Upper lobe of left lung (tissue), 4 donors: ENCODE measurements at regions not wholly inside any gene's neighbourhood (a gene's known extent, or its start where the extent isn't known, plus 50 kb on each side); places are given as distances from the start of the nearest gene placed in this dataset.

Experiments used
- EP300 ChIP-seq, 4 donors: sonication (generic); formaldehyde crosslinking; IDR thresholded peaks; one replicate each; pipeline ENCODE4 v1.5.1; 2017; ENCODE audit warnings: antibody characterized with exemption in 4 of 4, control low read depth in 2 of 4
- POLR2A ChIP-seq, 4 donors: fragments of 450-650 bp; IDR thresholded peaks; one replicate each; pipeline ENCODE4 v1.5.1; 2016 to 2017; ENCODE audit warnings: antibody characterized with exemption in 4 of 4, mild to moderate bottlenecking in 2 of 4
- POLR2AphosphoS5 ChIP-seq, 2 donors: sonication (generic); formaldehyde crosslinking; IDR thresholded peaks; one replicate each; pipeline ENCODE4 v1.5.1; 2017; ENCODE audit warnings: antibody characterized with exemption in 2 of 2
- TF ChIP-seq, protein P1 (sequence below), 6 experiments: fragments of 450-650 bp in 4 of 6; fragments of 200-600 bp in 2 of 6; sonication (generic) in 2 of 6; IDR thresholded peaks; one replicate each; pipeline ENCODE4 v1.5.1; 2016 to 2019; ENCODE audit warnings: antibody characterized with exemption in 6 of 6

DNA sequence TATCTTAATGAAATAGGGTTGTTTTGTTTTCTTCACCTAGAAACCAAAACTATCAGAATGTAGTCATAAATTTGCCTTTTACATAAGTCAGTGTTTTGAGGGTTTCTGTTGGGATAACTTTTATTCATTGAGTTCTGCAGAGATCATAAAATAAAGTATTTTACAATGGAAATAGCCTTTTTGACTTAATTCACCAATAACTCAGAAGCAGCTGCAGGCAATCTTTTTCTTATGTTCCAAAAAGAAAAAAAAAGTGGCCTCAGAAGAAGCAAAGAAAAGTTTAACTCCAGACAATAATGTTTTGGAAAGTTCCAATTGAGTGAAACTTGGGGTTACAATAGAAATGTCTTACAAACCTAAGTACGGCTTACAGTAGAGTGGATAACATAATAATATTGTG, 491.7 kb upstream of the NRP1 start:
- TF ChIP-seq, protein P1, sequence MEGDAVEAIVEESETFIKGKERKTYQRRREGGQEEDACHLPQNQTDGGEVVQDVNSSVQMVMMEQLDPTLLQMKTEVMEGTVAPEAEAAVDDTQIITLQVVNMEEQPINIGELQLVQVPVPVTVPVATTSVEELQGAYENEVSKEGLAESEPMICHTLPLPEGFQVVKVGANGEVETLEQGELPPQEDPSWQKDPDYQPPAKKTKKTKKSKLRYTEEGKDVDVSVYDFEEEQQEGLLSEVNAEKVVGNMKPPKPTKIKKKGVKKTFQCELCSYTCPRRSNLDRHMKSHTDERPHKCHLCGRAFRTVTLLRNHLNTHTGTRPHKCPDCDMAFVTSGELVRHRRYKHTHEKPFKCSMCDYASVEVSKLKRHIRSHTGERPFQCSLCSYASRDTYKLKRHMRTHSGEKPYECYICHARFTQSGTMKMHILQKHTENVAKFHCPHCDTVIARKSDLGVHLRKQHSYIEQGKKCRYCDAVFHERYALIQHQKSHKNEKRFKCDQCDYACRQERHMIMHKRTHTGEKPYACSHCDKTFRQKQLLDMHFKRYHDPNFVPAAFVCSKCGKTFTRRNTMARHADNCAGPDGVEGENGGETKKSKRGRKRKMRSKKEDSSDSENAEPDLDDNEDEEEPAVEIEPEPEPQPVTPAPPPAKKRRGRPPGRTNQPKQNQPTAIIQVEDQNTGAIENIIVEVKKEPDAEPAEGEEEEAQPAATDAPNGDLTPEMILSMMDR (IDR thresholded peaks at IDR 0.05), result no peak
- TF ChIP-seq POLR2AphosphoS5 (IDR thresholded peaks at IDR 0.05), result no peak
- no peak for TF ChIP-seq POLR2A (IDR thresholded peaks at IDR 0.05)
- no peak for TF ChIP-seq EP300 (IDR thresholded peaks at IDR 0.05)
